H9 (cell line): ENCODE measurements at regions not wholly inside any gene's neighbourhood (a gene's known extent, or its start where the extent isn't known, plus 50 kb on each side); places are given as distances from the start of the nearest gene placed in this dataset.

Experiments
- DNase-seq: peaks from one replicate; pipeline ENCODE4 v3.0.0-alpha.2; 2017
- H2AFZ ChIP-seq: one replicate; pipeline ENCODE4 v1.6.1; 2013; ENCODE audit warnings: mild to moderate bottlenecking, low read length, control low read depth, moderate library complexity
- H2AK5ac ChIP-seq: 2 replicates; pipeline ENCODE4 v1.6.1; 2013; ENCODE audit warnings: low read length, control low read depth, mixed read lengths; ENCODE audit not compliant: insufficient read length
- H2BK120ac ChIP-seq: one replicate; pipeline ENCODE4 v1.6.1; 2013; ENCODE audit warnings: low read depth, mild to moderate bottlenecking, low read length, control low read depth, inconsistent platforms; ENCODE audit not compliant: poor library complexity, severe bottlenecking
- H2BK12ac ChIP-seq: 2 replicates; pipeline ENCODE4 v1.6.1; 2013; ENCODE audit warnings: low read length, control low read depth, mixed read lengths, low read depth; ENCODE audit not compliant: insufficient read length
- H2BK15ac ChIP-seq: 2 replicates; pipeline ENCODE4 v1.6.1; 2013; ENCODE audit warnings: low read depth, low read length, control low read depth
- H2BK20ac ChIP-seq: one replicate; pipeline ENCODE4 v1.6.1; 2013; ENCODE audit warnings: low read depth, mild to moderate bottlenecking, low read length, control low read depth, inconsistent platforms; ENCODE audit not compliant: poor library complexity, severe bottlenecking
- H2BK5ac ChIP-seq: 2 replicates; pipeline ENCODE4 v1.6.1; 2013; ENCODE audit warnings: low read length, control low read depth, mixed read lengths; ENCODE audit not compliant: insufficient read length
- H3K14ac ChIP-seq: 2 replicates; pipeline ENCODE4 v1.6.1; 2013; ENCODE audit warnings: low read length, control low read depth; ENCODE audit not compliant: insufficient read depth
- H3K18ac ChIP-seq: 2 replicates; pipeline ENCODE4 v1.6.1; 2013; ENCODE audit warnings: low read depth, mild to moderate bottlenecking, mixed read lengths, low read length, control low read depth; ENCODE audit not compliant: insufficient read length
- H3K23ac ChIP-seq: 2 replicates; pipeline ENCODE4 v1.6.1; 2013; ENCODE audit warnings: low read length, control low read depth, mixed read lengths, low read depth; ENCODE audit not compliant: insufficient read length
- H3K23me2 ChIP-seq: 2 replicates; pipeline ENCODE4 v1.6.1; 2013; ENCODE audit warnings: low read depth, mild to moderate bottlenecking, mixed read lengths, low read length, control low read depth; ENCODE audit not compliant: insufficient read length, poor library complexity, severe bottlenecking
- H3K27ac ChIP-seq: 2 replicates; pipeline ENCODE4 v1.5.1; 2013; ENCODE audit warnings: low read length, control low read depth, mixed read lengths, low read depth; ENCODE audit not compliant: insufficient read length
- H3K27me3 ChIP-seq: 2 replicates; pipeline ENCODE4 v1.6.1; 2013; ENCODE audit warnings: low read length, control low read depth, inconsistent platforms; ENCODE audit not compliant: insufficient read depth
- H3K4ac ChIP-seq: 2 replicates; pipeline ENCODE4 v1.6.1; 2013; ENCODE audit warnings: low read depth, mild to moderate bottlenecking, control low read depth, inconsistent platforms, low read length, moderate library complexity
- H3K4me1 ChIP-seq: 2 replicates; pipeline ENCODE4 v1.6.1; 2013; ENCODE audit warnings: low read length, control low read depth, inconsistent platforms; ENCODE audit not compliant: insufficient read depth
- H3K4me2 ChIP-seq: 2 replicates; pipeline ENCODE4 v1.6.1; 2013; ENCODE audit warnings: low read length, control low read depth, mixed read lengths; ENCODE audit not compliant: insufficient read length, insufficient read depth
- H3K56ac ChIP-seq: 2 replicates; pipeline ENCODE4 v1.6.1; 2013; ENCODE audit warnings: low read depth, mild to moderate bottlenecking, mixed read lengths, low read length, control low read depth; ENCODE audit not compliant: insufficient read length
- H3K79me1 ChIP-seq: 2 replicates; pipeline ENCODE4 v1.6.1; 2013; ENCODE audit warnings: low read depth, mild to moderate bottlenecking, moderate library complexity, low read length, control low read depth, inconsistent platforms; ENCODE audit not compliant: insufficient read depth, poor library complexity, severe bottlenecking
- H3K79me2 ChIP-seq: 2 replicates; pipeline ENCODE4 v1.6.1; 2013; ENCODE audit warnings: low read length, control low read depth, inconsistent platforms; ENCODE audit not compliant: insufficient read depth
- H3K9ac ChIP-seq: 2 replicates; pipeline ENCODE4 v1.6.1; 2013; ENCODE audit warnings: low read length, control low read depth, mixed read lengths; ENCODE audit not compliant: insufficient read length; ENCODE audit errors: extremely low read depth
- H3K9me3 ChIP-seq: one replicate; pipeline ENCODE4 v1.6.1; 2013; ENCODE audit warnings: low read depth, low read length, inconsistent platforms; ENCODE audit not compliant: control insufficient read depth
- H3T11ph ChIP-seq: one replicate; pipeline ENCODE4 v1.6.1; 2013; ENCODE audit warnings: mild to moderate bottlenecking, low read length, control low read depth, inconsistent platforms
- H4K20me1 ChIP-seq: one replicate; pipeline ENCODE4 v1.6.1; 2013; ENCODE audit not compliant: control insufficient read depth, insufficient read length, insufficient read depth
- H4K5ac ChIP-seq: 2 replicates; pipeline ENCODE4 v1.6.1; 2013; ENCODE audit warnings: low read depth, mild to moderate bottlenecking, mixed read lengths, low read length, control low read depth; ENCODE audit not compliant: insufficient read length
- H4K8ac ChIP-seq: replicated peaks from 2 replicates; pipeline ENCODE4 v1.6.1; 2013; ENCODE audit warnings: low read length, control low read depth, mixed read lengths, low read depth; ENCODE audit not compliant: insufficient read length
- H4K91ac ChIP-seq: 2 replicates; pipeline ENCODE4 v1.6.1; 2013; ENCODE audit warnings: low read depth, mild to moderate bottlenecking, moderate library complexity, mixed read lengths, low read length, control low read depth; ENCODE audit not compliant: insufficient read length
- H3K27ac Mint-ChIP-seq, 3 experiments: 2 replicates in 2 of 3; 3 replicates in 1 of 3; pipeline ENCODE4 v1.8.0; 2020 to 2021; ENCODE audit warnings: mixed read lengths in 3 of 3, mild to moderate bottlenecking in 1 of 3, moderate library complexity in 1 of 3
- H3K27me3 Mint-ChIP-seq: 2 replicates; pipeline ENCODE4 v1.8.0; 2021; ENCODE audit warnings: low read depth, mild to moderate bottlenecking, moderate library complexity, mixed read lengths
- H3K36me3 Mint-ChIP-seq, 3 experiments: 2 replicates in 2 of 3; 3 replicates in 1 of 3; pipeline ENCODE4 v1.8.0; 2020 to 2021; ENCODE audit warnings: low read depth in 3 of 3, mixed read lengths in 3 of 3; ENCODE audit not compliant: insufficient read depth in 1 of 3
- H3K4me1 Mint-ChIP-seq, 2 experiments: 2 replicates each; pipeline ENCODE4 v1.8.0; 2020; ENCODE audit warnings: mixed read lengths in 2 of 2
- H3K4me3 Mint-ChIP-seq, 2 experiments: 2 replicates in 1 of 2; 3 replicates in 1 of 2; pipeline ENCODE4 v1.8.0; 2020 to 2021; ENCODE audit warnings: mild to moderate bottlenecking in 2 of 2, mixed read lengths in 2 of 2, moderate library complexity in 1 of 2
- H3K9me3 Mint-ChIP-seq, 2 experiments: 2 replicates in 1 of 2; 3 replicates in 1 of 2; pipeline ENCODE4 v1.8.0; 2020; ENCODE audit warnings: mild to moderate bottlenecking in 2 of 2, mixed read lengths in 2 of 2, moderate library complexity in 1 of 2
- WGBS: extraction: QIAGEN DNeasy Blood & Tissue Kit; methylation state at CpG from one replicate; pipeline ENCODE4 v1.1.7; 2013; ENCODE audit warnings: missing lambda C conversion rate, low lambda C conversion rate, mixed read lengths; ENCODE audit not compliant: insufficient read length; ENCODE audit errors: extremely low coverage; 5-methylcytosine and 5-hydroxymethylcytosine counted together
- TF ChIP-seq, protein P1 (sequence below): fragments of 200-600 bp; sonication (generic); conservative IDR thresholded peaks from 3 replicates; pipeline ENCODE4 v1.8.0; 2021; ENCODE audit warnings: antibody characterized with exemption, mild to moderate bottlenecking

DNA sequence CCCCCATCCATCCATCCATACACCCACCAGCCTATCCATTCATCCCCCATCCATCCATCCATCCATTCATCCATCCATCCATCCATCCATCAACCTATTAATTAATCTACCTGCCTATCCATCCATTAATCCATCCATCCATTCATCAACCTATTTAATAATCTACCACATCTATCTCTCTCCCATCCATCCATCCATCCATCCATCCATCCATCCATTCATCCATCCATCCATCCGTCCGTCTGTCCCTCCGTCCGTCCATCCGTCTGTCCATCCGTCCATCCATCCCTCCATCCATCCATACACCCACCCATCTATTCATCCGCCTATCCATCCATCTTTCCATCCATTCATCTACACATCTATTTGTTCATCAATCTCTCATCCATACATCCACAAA, 205.3 kb downstream of the VRK1 start:
- H3K4me2 ChIP-seq = no peak overlapping the region
- H3K18ac ChIP-seq = no peak overlapping the region
- no peaks in the 10 kb centered on the region for H3K4me1 ChIP-seq
- no peak overlapping the region for H3K27ac ChIP-seq
- TF ChIP-seq, protein P1, sequence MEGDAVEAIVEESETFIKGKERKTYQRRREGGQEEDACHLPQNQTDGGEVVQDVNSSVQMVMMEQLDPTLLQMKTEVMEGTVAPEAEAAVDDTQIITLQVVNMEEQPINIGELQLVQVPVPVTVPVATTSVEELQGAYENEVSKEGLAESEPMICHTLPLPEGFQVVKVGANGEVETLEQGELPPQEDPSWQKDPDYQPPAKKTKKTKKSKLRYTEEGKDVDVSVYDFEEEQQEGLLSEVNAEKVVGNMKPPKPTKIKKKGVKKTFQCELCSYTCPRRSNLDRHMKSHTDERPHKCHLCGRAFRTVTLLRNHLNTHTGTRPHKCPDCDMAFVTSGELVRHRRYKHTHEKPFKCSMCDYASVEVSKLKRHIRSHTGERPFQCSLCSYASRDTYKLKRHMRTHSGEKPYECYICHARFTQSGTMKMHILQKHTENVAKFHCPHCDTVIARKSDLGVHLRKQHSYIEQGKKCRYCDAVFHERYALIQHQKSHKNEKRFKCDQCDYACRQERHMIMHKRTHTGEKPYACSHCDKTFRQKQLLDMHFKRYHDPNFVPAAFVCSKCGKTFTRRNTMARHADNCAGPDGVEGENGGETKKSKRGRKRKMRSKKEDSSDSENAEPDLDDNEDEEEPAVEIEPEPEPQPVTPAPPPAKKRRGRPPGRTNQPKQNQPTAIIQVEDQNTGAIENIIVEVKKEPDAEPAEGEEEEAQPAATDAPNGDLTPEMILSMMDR = no peak
- H2BK12ac ChIP-seq = no peak overlapping the region
- no peak overlapping the region for H2BK15ac ChIP-seq
- H3K36me3 Mint-ChIP-seq = peaks cover 0 to 2% (median 0%) of the 10 kb centered on the region in 3 experiments; a peak in 1 of 7 replicates
- H2BK5ac ChIP-seq = no peak overlapping the region
- H3K9me3 Mint-ChIP-seq = peaks cover 2 to 4% of the 10 kb centered on the region in 2 experiments; a peak in 2 of 5 replicates
- no peaks in the 10 kb centered on the region for H3K79me2 ChIP-seq
- no peaks in the 10 kb centered on the region for H3K27me3 ChIP-seq
- H2BK120ac ChIP-seq = no peak overlapping the region
- no peak for DNase-seq
- H3K9me3 ChIP-seq = no peaks in the 10 kb centered on the region
- H4K20me1 ChIP-seq = no peaks in the 10 kb centered on the region
- no peak overlapping the region for H3K4ac ChIP-seq
- no peak overlapping the region for H4K5ac ChIP-seq
- H3K4me3 Mint-ChIP-seq = no peak overlapping the region; a peak in 1 of 5 replicates
- WGBS = 100% methylated on average over 3 of the region's 7 CpGs
- no peak overlapping the region for H2AFZ ChIP-seq
- no peak overlapping the region for H4K91ac ChIP-seq
- H2AK5ac ChIP-seq = no peak overlapping the region
- no peak overlapping the region for H3K27ac Mint-ChIP-seq
- no peak overlapping the region for H3T11ph ChIP-seq
- no peak overlapping the region for H4K8ac ChIP-seq
- no peaks in the 10 kb centered on the region; the same call in 1 of the 2 replicates for H3K27me3 Mint-ChIP-seq
- H3K9ac ChIP-seq = no peak overlapping the region
- no peaks in the 10 kb centered on the region for H3K79me1 ChIP-seq
- H2BK20ac ChIP-seq = no peak overlapping the region
- no peaks in the 10 kb centered on the region for H3K4me1 Mint-ChIP-seq
- H3K56ac ChIP-seq = no peak overlapping the region
- H3K23ac ChIP-seq = no peak overlapping the region
- H3K23me2 ChIP-seq = no peaks in the 10 kb centered on the region
- H3K14ac ChIP-seq = no peak overlapping the region
